ENCODE measurements at regions not wholly inside any gene's neighbourhood (a gene's known extent, or its start where the extent isn't known, plus 50 kb on each side); places are given as distances from the start of the nearest gene placed in this dataset.

GRCh38 chr4:96149894-96150293 lies 310.0 kb downstream of the PDHA2 start:
- no peaks in the 10 kb centered on the region for H4K20me1 ChIP-seq (ENCODE audit: insufficient read depth)
- CTCF ChIA-PET, result no interaction called here
- no peaks in the 10 kb centered on the region for H3K9me2 ChIP-seq (ENCODE audit: insufficient read depth)
- H3K4me2 ChIP-seq (ENCODE audit: low read length), result no peak overlapping the region
- no peak overlapping the region for H3K4me3 ChIP-seq (replicated peaks in 1 of 2; ENCODE audit: low read depth in 1 of 2, low read length in 2 of 2)
- DNase-seq (ENCODE audit: low read depth, low spot score) (no peak), ATAC-seq (no peak)
- no peak overlapping the region for H3K9ac ChIP-seq (ENCODE audit: low read length)
- no peaks in the 10 kb centered on the region for H3K4me1 ChIP-seq (ENCODE audit: control insufficient read depth in 1 of 2, insufficient read depth in 2 of 2, low read length in 2 of 2)
- no peak overlapping the region for H2AFZ ChIP-seq (ENCODE audit: low read depth, low read length, poor library complexity, severe bottlenecking)
- POLR2A ChIA-PET, result no interaction called here
- H3K9me3 ChIP-seq (ENCODE audit: control insufficient read depth in 1 of 2, insufficient read depth in 1 of 2, low read depth in 1 of 2, low read length in 2 of 2), result no peaks in the 10 kb centered on the region
- no peaks in the 10 kb centered on the region for H3K27me3 ChIP-seq (ENCODE audit: insufficient read depth, low read length)
- RAD21 ChIA-PET (ENCODE audit: low non-redundant PET in 1 of 2, low total read pairs in 2 of 2, uncharacterized antibody in 2 of 2, unreplicated experiment in 2 of 2), result no interaction called here
- H3K36me3 ChIP-seq (ENCODE audit: control insufficient read depth in 1 of 2, insufficient read depth in 2 of 2, low read length in 2 of 2), result no peaks in the 10 kb centered on the region
- intact Hi-C loops (cut with micrococcal nuclease), result no loop called here
- no TSS peak for BruUV-seq (replicated peaks)
- H3K27ac ChIP-seq (ENCODE audit: low read depth, low read length), result no peak overlapping the region
- H3K79me2 ChIP-seq (ENCODE audit: insufficient read depth, low read length), result no peaks in the 10 kb centered on the region
- TF ChIP-seq EZH2phosphoT487 (IDR thresholded peaks at IDR 0.05; ENCODE audit: borderline replicate concordance) (no peak), CBX3 (IDR thresholded peaks at IDR 0.05; ENCODE audit: low read depth) (no peak), CTCF (IDR thresholded peaks at IDR 0.05 in 2 of 3, conservative IDR thresholded peaks at IDR 0.05 in 1 of 3; ENCODE audit: borderline replicate concordance in 1 of 3, insufficient read depth in 1 of 3, low read depth in 2 of 3, low read length in 2 of 3) (no peak), CEBPB (IDR thresholded peaks at IDR 0.05; ENCODE audit: low read depth) (no peak), SRF (IDR thresholded peaks at IDR 0.05; ENCODE audit: low read depth) (no peak), FOSL1 (IDR thresholded peaks at IDR 0.05; ENCODE audit: low read depth) (no peak), SP1 (IDR thresholded peaks at IDR 0.05; ENCODE audit: low read depth) (no peak), REST (IDR thresholded peaks at IDR 0.05; ENCODE audit: low read depth) (no peak), SIN3A (IDR thresholded peaks at IDR 0.05; ENCODE audit: low read depth) (no peak), POLR2AphosphoS5 (IDR thresholded peaks at IDR 0.05; ENCODE audit: low read depth, low read length) (no peak), EZH2 (IDR thresholded peaks at IDR 0.05) (no peak), RAD21 (IDR thresholded peaks at IDR 0.05; ENCODE audit: low read depth) (no peak)
- TF ChIP-seq, protein P1, sequence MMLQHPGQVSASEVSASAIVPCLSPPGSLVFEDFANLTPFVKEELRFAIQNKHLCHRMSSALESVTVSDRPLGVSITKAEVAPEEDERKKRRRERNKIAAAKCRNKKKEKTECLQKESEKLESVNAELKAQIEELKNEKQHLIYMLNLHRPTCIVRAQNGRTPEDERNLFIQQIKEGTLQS (IDR thresholded peaks at IDR 0.05), result no peak
- TF ChIP-seq, protein P2, sequence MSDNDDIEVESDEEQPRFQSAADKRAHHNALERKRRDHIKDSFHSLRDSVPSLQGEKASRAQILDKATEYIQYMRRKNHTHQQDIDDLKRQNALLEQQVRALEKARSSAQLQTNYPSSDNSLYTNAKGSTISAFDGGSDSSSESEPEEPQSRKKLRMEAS (IDR thresholded peaks at IDR 0.05), result no peak
